ENCODE measurements at regions not wholly inside any gene's neighbourhood (a gene's known extent, or its start where the extent isn't known, plus 50 kb on each side); places are given as distances from the start of the nearest gene placed in this dataset.

DNA sequence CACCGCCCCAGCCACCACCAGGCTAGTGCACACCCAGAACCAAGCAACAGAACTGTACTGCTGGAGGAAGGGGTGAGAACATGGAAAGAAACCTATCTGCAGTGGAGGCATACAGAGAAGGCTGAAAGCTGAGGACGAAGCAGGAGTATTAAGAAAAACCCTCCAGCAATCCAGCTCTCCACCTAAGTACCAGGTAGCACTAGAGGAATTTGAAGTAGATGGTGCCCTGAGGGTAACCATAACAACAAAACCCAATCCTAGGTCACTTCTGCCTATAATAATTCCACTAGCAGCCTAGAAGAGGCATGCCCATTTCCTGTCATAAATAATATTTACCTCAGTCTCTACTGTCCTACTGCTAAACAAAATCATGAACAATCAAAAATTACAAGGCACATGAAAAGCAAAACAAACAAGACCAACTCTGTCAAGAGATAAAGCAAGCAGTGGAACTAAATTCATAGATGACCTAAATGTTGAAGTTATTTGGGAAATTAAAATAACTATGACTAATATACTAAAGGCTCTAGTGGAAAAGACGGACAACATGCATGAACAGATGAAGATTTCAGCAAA lies 51.1 kb downstream of the HYCC1 start:
- no peak for DNase-seq

DNA sequence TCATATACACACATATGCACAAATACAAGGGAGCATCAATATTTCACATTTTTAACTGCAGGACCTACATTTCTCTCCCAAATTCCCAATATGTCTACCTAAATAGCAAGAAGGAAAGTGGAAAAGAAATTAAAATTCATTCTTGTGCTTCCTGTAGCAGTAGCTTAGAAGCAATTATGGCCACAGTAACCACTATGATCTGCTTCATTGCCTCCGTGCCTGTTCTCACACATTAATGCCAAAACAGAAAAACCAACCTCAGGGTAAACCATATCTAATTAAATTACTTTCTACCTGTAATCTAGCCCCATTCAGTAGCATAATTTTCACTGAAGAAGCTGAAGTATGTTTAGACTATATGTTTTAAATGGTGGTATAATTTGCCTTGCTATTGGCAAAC lies 55.2 kb downstream of the HYCC1 start:
- no peak for DNase-seq

DNA sequence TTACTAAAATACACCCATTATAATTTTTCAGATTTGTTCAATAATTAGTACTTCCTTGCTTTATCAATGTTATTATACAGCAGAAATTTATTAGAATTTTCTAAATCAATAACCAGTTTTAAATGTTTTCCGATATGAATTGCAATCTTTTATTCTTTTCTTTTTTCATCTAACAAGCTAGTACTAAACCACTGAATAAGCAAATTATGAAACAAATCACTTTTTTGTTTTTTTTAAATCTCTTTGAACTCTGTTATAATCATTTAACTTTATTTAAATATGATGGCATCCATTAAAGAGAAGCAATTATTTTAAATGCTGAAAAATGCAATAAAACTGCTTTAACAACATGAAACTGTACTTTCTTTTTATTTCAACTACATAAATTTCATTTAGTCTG lies 59.7 kb downstream of the HYCC1 start:
- no peak for DNase-seq

DNA sequence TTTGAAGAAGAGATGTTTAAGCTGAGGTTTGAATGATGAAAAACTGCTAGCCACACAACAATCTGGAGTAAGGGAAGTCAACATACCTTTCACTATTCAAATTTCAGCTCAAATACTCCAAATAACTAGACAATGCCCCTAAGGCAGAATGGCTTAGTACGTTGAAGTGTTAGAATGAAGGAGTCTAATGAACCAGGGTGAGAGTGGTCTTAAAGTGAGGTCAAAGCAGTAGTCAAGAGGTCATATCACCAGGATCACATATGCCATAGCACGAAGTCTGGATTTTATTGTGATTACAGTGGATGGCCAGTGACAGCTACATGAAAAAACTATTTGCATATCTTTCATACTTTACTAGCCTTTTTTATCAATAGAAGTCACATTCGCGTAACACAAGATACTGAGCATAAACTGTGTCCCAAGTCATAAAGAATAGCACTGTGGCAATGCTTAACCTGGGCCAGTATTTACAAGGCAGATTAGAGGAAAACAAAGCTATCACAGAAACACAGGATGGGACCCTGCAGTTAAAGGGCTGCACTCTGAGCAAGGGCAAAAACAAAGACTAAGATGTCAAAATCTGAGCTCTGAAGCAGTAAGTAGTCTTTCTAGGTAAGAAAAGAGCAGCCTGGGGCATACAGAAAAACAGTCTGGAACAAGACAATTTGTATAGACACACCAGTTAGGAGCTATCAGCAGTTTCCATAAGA lies 61.5 kb downstream of the HYCC1 start:
- no peak for DNase-seq

DNA sequence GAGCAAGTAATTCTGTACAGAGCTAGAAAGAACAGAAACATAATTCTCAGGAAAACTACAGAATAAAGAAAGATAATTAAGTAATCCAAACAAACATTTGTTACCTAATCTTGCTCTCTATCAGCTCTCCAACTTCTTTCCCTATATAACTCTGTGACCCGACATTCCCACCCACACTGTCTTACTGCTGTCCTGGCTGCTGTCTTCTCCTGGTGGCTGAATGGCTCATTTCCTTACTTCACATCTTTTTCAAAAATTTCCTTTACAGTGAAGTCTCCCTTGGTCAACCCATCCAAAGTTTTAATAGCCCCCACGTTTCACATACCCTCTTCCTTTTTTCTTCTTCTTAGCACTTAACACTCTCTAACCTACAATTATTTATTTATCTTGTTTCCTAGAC lies 64.0 kb downstream of the HYCC1 start:
- no peak for DNase-seq

DNA sequence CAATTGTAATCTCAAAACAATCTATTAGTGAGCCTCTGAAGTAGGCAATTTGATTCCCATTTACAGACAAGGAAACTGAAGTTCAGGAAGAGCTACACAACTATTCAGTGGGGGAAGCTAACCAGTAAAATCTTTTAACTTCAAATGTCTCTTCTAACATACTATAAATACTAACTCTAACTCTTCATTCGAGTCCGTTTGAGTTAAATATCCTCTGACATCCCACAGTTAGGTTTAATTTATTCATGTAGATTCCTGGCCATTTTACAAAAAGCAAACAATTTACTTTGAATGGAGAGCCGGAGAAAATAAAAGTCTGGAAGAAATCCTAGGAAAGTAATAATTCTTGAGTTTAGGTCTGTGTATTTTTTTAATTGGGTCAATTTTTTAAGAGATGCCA lies 64.7 kb downstream of the HYCC1 start:
- no peak for DNase-seq

DNA sequence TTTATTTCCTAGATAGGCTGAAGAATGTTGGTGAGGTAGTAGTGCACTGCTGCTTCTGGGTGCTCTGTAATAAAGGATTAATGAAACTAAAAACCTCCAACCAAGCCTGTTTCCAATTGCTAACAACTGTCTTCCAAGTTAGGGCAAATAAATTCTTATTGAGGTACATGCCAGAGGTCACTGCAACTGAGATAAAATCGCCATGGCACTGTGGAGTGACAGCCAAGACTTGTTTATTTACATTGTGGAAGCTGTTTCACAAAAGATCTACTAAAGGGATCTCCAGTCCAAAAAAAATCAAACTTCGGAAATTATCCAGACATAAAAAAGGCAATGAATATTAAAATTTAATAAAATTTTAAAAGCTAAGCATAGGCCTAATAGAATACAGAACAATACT lies 65.2 kb downstream of the HYCC1 start:
- no peak for DNase-seq

DNA sequence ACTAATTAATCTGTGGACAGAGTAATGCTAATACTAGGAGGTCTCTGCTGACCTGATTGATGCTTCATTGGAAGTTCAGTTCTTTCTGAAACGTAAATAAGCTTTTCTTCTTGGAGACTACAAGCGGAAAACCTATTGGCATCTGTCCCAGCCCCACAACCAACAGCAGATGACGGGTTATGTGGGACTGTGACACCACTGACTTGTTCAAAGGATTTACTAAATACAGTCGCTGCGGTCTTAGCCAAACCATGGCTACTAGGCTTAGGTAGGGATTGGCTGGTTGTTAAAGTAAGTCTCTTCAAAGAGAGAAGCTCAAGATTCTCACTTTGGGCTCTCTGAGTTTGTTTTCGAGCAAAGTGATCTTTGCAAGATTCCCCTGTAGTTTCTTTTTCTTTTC lies 68.3 kb downstream of the HYCC1 start:
- DNase-seq, result no peak

DNA sequence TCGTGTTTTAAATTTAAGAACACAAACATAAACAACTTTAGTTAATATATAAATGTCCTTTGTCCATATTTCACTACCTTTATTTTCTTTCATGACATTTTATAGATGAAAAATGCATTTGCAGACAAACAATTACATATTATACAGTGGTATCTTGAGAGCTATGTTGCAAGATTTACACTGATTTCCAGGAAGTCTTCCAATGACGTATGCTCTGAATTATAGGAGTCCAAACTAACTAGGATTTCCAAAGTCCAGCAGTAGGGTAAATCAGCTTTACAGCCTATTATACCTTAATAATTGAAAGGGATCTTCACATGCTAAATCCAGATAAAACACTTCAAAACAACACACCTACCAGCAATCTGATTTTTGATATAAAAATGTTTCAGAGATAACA lies 69.4 kb downstream of the HYCC1 start:
- no peak for DNase-seq

DNA sequence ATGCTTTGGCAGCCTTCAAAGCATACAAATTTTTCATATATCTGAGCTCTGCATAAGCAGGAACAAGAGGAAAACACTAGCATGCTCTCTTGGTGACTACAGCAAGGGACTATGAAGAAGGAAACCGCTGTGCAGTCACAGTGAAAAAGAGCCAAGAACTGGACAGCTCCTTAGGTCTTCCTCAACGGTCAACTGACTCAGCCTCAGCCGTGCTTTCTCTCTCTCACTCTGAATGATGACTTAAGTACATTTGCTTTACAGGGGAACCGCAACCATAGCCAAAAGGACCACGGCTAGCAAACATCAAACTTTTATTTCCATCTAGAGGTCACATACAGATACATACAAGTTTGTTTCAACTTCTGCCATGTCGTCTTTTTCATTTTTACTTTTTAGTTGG lies 69.9 kb downstream of the HYCC1 start:
- no peak for DNase-seq

DNA sequence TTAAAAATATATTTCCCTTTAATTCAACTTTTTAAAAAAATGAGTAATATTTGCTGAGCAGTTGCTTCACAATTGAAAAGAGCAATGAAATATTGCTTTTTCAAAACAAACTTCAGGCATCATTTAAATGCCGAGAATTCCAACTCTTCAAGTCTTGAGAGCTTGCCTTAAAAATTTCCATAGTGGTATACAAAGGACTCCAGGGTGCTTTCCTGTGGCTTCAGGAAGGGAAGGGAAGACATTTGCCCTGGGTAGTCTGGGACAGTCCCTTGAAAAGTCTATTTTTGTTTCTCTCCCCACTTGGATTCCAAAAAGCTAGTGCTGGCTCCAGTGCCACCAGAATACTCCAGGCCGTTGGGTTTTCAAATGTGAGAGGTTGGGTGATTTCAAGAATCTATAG lies 71.7 kb downstream of the HYCC1 start:
- no peak for DNase-seq

DNA sequence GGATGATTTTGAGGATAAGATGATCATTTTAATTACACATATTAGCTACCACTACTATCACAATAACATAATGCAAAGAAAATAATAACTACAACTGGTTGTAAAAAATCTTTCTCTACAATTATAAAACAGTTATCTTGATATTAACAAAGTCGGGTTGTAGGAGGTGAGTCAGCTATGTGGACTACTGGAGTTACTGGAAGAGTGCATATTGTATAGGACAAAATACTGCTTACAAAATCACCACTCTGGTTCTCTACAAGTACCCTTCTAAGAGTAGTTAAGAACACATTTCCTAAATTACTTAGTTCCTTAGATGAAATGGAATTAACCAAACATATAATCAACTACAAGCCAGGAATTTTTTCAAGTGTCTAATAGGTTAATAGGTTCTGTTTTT lies 74.1 kb downstream of the HYCC1 start:
- DNase-seq, result no peak

DNA sequence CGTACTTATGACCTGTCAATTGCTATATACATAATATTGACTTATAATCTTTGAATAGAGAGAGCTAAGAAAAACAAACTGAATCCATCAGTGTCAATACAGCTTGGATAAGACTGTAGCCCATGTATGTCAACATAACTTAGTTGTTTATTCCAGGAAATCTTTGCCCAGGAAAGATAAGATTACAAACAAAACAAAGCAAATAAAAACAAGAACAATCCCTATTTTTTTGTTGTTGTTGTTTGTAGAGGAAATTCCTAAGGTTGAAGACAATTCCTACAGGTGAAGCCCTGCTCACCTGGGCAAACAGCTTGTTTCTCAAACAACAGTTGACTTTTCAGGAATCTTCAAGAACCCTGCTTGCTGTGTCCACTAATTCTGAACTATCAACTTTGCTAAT lies 76.0 kb downstream of the HYCC1 start:
- DNase-seq, result no peak

DNA sequence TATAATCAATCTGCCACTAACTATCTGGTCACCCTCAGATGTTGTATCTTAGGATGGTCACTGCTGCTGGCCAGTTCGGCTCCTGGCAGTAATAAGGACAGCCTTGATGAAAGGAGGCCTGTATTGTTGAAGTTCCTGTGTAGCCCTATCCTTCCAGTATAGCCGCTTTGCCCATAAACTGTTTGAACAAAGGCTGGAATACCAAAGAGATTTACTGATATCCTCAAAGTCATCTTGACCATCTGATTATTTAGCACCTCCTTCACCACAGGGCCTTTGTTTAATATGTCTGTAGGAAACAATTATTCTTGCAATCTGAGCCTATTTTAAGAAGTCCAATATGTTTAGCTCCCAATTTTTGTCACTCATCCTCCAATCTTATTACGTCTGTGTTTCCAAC lies 77.7 kb downstream of the HYCC1 start:
- no peak for DNase-seq

DNA sequence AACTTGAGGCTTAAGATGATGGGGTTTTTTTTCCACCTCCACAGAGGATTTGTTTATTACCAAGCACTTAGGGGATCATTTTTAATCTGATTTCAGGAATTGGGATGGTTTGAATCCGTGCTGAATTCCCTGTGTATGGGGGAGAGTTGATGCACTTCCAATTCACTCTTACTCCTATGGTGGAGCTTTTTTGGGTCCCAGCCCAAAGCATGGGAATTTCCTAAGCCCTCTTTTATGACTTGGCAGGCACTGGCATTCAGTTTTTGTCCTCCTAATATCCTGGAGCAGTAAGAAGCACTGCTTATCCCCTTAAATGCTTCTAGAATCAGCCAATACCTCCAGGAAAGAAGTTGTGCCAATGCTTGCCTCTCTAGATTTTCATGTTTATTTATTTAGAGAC lies 78.7 kb downstream of the HYCC1 start:
- no peak for DNase-seq

DNA sequence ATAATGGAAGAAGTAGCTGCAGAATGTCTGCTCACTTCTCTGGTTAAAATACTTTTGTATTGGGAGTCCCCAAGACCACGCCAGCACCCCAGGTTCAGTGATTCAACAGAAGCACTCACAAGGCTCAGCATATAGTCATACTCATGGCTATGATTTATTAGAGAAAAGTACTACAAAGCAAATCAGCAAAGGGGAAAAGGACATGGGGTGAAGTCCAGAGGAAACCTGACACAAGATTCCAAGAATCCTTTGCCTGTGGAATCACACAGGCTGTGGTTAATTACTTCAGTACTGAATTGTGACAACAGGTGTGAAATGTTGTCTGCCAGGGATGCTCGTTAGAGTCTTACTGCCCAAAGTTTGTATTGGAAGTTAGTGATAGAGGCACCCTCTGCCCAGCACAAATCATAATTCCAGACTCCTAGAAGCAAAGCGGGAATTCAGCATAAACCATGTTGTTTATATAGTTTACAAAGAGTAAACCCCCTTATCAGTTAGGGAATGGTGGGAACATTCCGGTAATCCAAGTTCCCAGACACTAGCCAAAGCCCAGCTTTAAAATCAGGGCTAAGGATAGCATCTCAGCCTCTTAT lies 79.4 kb downstream of the HYCC1 start:
- no peak for DNase-seq

DNA sequence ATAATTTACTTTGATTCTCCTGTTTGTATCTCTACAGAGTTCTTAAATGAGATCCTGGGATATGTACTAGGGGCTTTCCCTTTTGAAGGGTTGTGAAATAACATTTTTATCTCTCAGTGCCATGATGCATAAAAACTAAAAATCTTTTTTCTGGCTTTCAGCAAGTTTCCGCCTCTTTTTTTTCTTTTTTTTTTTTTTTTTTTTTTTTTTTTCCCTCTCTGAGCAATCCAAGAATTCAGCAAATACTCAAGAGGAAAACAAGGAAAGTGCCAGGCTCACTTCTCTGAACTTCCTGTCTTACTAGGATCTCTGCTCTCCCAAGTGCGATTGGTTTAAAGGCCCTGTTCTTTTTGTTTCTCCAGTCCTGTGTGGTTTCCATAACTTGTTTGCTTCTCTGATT lies 79.9 kb downstream of the HYCC1 start:
- DNase-seq, result no peak

DNA sequence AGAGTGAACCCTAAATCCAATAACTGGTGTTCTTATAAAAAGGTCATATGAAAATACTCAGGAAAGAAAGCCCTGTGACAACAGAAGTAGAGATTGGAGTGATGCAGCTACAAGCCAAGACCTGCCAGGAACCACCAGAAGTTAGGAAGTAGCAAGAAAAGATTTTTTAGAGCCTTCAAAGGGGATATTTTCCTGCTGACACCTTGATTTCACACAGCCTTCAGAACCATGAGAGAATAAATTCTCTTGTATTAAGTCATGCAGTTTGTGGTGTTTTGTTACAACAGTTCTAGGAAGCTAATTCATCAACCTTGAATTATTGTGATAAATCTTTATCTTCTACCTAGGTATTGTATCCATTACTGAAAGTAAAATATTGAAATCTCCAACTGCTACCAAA lies 81.0 kb downstream of the HYCC1 start:
- no peak for DNase-seq

DNA sequence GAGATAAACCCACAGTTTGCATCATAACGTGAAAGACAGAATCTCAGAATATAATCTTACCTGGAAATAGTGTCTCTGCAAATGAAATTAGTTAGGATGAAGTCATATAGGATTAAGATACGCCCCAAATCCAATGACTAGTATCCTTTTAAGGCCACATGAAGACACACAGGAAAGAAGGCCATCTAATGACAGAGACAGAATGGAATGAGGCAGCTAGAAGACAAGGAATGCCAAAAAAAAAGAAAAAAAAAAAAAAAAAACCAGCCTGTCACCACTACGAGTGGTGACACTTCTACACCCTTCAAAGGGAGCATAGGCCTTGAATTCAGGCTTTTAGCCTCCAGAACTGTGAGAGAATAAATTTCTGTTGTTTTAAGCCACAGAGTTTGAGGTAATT lies 82.9 kb downstream of the HYCC1 start:
- DNase-seq, result no peak

DNA sequence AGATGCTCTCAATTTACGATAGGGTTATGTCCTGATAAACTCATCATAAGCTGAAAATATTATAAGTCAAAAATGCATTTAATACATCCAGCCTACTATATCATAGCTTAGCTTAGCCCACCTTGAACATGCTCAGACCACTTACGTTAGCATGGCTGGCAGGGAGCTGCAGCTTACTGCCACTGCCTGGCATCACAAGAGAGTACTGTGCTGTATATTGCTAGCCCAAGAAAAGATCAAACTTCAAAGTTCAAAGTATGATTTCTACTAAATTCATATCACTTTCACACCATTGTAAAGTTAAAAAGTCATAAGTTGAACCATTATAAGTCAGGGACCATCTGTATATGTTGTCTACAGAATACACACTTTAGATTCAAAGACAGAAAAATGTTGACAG lies 91.6 kb downstream of the HYCC1 start:
- no peak for DNase-seq

DNA sequence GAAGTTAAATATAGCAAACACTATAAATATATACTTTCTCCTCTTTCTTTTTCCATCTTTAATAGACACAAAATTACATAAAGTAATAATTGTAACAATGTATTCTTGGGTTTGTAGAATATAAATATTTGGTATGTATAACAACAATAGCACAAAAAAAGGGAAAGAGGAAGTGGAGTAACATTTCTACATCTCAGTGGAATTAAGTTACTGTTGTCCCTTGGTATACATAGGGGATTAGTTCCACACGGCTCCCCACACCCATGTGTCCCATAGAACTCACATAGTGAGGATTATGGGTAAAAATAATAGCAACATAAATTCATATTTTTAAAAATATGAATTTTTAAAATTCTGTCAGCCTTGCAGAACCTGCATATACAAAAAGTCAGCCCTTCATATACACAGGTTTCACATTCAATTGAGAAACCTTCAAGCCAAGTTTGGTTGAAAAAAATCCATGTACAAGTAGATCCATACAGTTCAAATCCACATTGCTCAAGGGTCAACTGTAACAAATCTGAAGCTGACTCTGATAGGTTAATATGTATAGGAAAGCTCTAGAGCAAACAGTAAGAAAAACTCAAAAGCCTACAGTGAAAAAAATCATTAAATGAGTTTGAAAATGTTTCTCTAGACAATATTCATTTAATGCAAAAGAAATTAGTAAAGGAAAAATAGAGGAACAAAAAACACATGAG lies 92.4 kb downstream of the HYCC1 start:
- DNase-seq, result no peak

DNA sequence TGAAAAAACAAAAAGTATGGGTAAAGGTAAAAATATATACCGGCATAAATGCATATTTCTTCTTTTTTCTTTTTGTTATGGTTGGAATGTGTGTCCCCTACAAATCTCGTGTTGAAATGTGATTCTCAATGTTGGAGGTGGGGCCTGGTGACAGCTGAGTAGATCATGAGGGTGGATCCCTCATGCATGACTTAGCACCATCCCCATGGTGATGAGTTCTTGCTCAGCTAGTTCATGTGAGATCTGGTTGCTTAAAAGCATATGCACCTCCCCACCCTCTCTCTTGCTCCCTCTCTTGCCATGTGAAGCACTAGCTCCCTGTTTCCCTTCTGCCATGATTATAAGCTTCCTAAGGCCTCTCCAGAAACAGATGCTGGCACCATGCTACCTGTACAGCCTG lies 93.3 kb downstream of the HYCC1 start:
- DNase-seq, result no peak

DNA sequence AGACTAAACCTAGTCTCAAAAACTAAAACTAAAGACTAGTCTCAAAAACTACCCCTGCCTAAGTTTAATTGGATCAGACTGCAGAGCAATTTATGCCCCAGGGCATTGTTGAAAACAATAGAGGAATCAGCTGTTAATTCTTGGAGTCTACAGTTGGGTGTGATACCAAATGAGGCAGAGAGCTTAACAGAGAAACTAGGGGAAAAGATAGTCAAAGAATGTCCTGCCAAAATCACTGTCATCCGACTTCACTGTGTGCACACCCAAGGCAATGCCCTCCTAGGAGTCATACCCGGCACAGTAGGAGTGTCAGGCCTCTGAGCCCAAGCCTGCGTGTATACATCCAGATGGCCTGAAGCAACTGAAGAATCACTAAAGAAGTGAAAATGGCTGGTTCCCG lies 90.5 kb upstream of the TOMM7 start:
- no peak for DNase-seq

DNA sequence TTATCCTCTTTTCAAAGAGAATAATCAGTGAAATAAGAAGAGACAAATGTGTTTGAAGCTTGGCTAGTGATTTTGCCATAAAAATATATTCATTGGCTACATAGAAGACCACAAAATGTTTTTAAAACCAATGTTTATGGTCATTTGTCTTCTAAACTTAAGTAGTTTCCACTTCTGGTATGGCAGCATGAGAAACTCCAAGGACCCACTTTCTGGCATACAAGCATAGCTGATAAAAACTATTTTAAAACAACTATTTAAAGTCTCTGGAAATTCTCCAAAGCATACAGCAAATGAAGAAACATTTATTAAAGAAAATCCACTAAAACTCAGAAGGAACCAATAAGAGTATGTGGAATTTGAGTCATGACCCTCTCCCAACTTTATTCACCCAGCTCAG lies 89.2 kb upstream of the TOMM7 start:
- DNase-seq, result no peak
